Adrenal gland (tissue), 9 donors: ENCODE measurements at regions not wholly inside any gene's neighbourhood (a gene's known extent, or its start where the extent isn't known, plus 50 kb on each side); places are given as distances from the start of the nearest gene placed in this dataset.
"Not testable (repeated sequence)": the region's sequence is repeated elsewhere in the genome, so short reads cannot be mapped to it uniquely, and the experiment has no call there.

Source experiments
- DNase-seq, 7 donors: peaks; one replicate each; pipeline ENCODE4 v3.0.0-alpha.2; 2019 to 2020
- H3K27ac ChIP-seq, 5 donors: fragments of 200-600 bp; sonication (generic) in 4 of 5; 1 replicate in 3 of 5; 2 replicates in 2 of 5; pipeline versions ENCODE4 v1.5.1 to v1.8.0; 2016 to 2020; ENCODE audit warnings: mild to moderate bottlenecking in 1 of 5
- H3K27me3 ChIP-seq: fragments of 200-600 bp; 2 replicates; pipeline ENCODE4 v1.8.0; 2021
- H3K36me3 ChIP-seq, 2 donors: fragments of 200-600 bp; replicated peaks in 1 of 2; 1 replicate in 1 of 2; 2 replicates in 1 of 2; pipeline versions ENCODE4 v1.5.1 to v1.8.0; 2018 to 2022
- H3K4me1 ChIP-seq, 2 donors: fragments of 200-600 bp; replicated peaks in 1 of 2; 1 replicate in 1 of 2; 2 replicates in 1 of 2; pipeline versions ENCODE4 v1.5.1 to v1.8.0; 2018 to 2021
- H3K4me3 ChIP-seq, 4 donors: fragments of 200-600 bp; sonication (generic) in 3 of 4; one replicate each; pipeline ENCODE4 v1.5.1; 2016 to 2018
- H3K9me3 ChIP-seq, 3 donors: fragments of 200-600 bp; sonication (generic) in 1 of 3; replicated peaks in 1 of 3; 1 replicate in 2 of 3; 2 replicates in 1 of 3; pipeline versions ENCODE4 v1.5.1 to v1.8.0; 2016 to 2021
- POLR2A ChIP-seq, 2 donors: fragments of 450-650 bp; IDR thresholded peaks; one replicate each; pipeline ENCODE4 v1.6.1; 2017; ENCODE audit warnings: antibody characterized with exemption in 2 of 2, mild to moderate bottlenecking in 2 of 2, moderate library complexity in 1 of 2
- WGBS, 4 donors: extraction: QIAGEN DNeasy Blood & Tissue Kit in 2 of 4; methylation state at CpG; one replicate each; pipeline versions ENCODE4 v1.1.5 to v1.1.7; 2013 to 2017; 5-methylcytosine and 5-hydroxymethylcytosine counted together
- intact Hi-C, 2 donors: fragments of 100-400 bp; cut with DNase I; formaldehyde crosslinking; loops; one replicate each; pipeline versions ENCODE4 v1.14.1 to v1.15.0; 2022 to 2023
- TF ChIP-seq, protein P1 (sequence below), 6 experiments: fragments of 450-650 bp in 4 of 6; fragments of 200-600 bp in 2 of 6; sonication (generic) in 1 of 6; IDR thresholded peaks; 1 replicate in 5 of 6; 2 replicates in 1 of 6; pipeline versions ENCODE4 v1.5.1 to v1.8.0; 2016 to 2021; ENCODE audit warnings: antibody characterized with exemption in 6 of 6, mild to moderate bottlenecking in 2 of 6, moderate library complexity in 1 of 6
- donor health status: healthy with polysubstance abuse.
- donor health status: Bipolar disorder and iron deficiency.
- donor health status: DM: yes; HTN: yes; CAD: no.
- donor health status: DM: no; HTN: no; CAD: no.
- donor health status: DM: no; HTN: no; CAD: no.

DNA sequence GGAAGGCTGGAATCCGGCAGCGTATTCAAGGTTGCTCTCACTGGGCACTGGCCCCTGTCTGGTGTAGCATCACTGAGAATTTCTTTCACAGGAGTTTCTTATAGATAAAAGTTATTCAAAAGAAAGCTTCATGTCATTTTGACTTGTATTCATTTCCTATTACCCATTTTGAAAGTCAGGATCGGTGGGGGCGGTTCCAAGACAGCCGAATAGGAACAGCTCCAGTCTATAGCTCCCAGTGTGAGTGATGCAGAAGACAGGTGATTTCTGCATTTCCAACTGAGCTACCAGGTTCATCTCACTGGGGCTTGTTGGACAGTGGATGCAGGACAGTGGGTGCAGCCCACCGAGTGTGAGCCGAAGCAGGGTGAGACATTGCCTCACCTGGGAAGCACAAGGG lies 51.5 kb upstream of the CDC42EP3 start:
- H3K9me3 ChIP-seq, H3K4me1 ChIP-seq, H3K27ac ChIP-seq, H3K36me3 ChIP-seq, intact Hi-C loops, H3K27me3 ChIP-seq, H3K4me3 ChIP-seq, DNase-seq: not testable (repeated sequence)
- 76 to 94% (median 89%) methylated on average over 7 of the region's 7 CpGs for WGBS, 4 donors

DNA sequence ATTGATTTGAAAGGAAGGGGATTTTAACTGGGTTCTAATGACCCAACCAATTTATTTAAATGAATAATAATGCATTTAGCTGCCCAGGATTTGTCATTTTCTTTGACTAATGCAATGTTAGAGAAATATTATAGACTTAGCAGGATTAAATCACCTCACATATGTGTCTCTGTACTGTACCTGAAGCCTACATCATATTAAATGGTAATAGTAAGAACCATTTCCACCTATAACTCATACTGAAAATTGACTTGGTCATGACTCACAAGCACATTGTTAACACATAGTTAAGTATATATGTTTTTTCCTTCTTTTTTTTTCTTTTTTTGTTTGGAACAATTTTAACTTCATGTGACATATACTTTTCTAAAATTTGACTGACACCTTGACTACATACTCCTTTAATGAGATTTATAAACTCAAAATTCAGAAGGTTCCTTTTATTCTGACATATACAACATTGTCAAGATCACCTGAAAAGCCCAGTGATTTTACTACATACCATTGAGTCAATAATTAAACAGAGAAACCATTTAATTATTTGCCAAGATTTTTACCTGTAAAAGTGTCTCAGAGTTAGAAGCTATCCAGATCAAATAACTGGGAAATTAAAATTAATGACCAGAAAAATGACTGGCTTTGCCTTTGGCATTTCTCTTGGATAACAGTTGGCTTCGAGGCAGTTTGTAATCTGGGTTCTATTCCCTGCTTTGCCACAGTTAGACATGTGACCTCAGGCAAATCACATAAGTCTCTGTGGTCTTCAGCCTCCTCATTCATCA lies 58.8 kb upstream of the CDC42EP3 start:
- no peak for TF ChIP-seq POLR2A (IDR thresholded peaks at IDR 0.05)
- TF ChIP-seq, protein P1, sequence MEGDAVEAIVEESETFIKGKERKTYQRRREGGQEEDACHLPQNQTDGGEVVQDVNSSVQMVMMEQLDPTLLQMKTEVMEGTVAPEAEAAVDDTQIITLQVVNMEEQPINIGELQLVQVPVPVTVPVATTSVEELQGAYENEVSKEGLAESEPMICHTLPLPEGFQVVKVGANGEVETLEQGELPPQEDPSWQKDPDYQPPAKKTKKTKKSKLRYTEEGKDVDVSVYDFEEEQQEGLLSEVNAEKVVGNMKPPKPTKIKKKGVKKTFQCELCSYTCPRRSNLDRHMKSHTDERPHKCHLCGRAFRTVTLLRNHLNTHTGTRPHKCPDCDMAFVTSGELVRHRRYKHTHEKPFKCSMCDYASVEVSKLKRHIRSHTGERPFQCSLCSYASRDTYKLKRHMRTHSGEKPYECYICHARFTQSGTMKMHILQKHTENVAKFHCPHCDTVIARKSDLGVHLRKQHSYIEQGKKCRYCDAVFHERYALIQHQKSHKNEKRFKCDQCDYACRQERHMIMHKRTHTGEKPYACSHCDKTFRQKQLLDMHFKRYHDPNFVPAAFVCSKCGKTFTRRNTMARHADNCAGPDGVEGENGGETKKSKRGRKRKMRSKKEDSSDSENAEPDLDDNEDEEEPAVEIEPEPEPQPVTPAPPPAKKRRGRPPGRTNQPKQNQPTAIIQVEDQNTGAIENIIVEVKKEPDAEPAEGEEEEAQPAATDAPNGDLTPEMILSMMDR (IDR thresholded peaks at IDR 0.05): no peak
- H3K4me1 ChIP-seq: no peaks in the 10 kb centered on the region
- 62 to 80% (median 75%) methylated on average over 1 of the region's 1 CpG for WGBS, 4 donors
- H3K36me3 ChIP-seq: no peaks in the 10 kb centered on the region
- H3K4me3 ChIP-seq: no peak overlapping the region
- intact Hi-C loops: no loop called here
- no peaks in the 10 kb centered on the region for H3K9me3 ChIP-seq
- no peaks in the 10 kb centered on the region for H3K27me3 ChIP-seq
- DNase-seq: no peak
- H3K27ac ChIP-seq: no peak overlapping the region

GRCh38 chr2:37732412-37732811 lies 61.0 kb upstream of the CDC42EP3 start:
- H3K27ac ChIP-seq, H3K4me1 ChIP-seq, H3K36me3 ChIP-seq, H3K9me3 ChIP-seq, intact Hi-C loops, H3K4me3 ChIP-seq, DNase-seq, H3K27me3 ChIP-seq: not testable (repeated sequence)

DNA sequence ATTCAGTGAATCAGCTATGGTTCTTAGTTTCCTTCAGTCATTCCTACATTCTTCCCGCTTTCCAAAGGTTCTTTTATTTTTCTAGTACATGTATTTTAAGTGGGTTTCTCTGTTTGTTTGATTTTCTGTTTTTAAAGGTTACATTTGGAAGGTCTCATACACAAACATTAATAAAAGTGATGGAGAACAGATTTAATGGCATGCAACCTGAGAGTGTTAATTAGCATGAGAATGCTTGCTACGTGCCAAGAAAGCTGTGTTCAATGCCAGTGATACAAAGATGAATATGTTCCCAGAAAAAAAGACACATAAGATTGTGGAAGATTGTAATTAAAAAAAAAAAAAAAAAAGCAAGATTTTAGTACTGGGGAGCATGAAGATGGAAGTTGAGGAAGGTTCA lies 61.8 kb upstream of the CDC42EP3 start:
- H3K27me3 ChIP-seq: no peaks in the 10 kb centered on the region
- no peaks in the 10 kb centered on the region for H3K36me3 ChIP-seq
- 68 to 94% (median 80%) methylated on average over 2 of the region's 2 CpGs for WGBS, 4 donors
- no peak overlapping the region for H3K27ac ChIP-seq
- no peak overlapping the region for H3K4me3 ChIP-seq
- TF ChIP-seq POLR2A (IDR thresholded peaks at IDR 0.05): no peak
- TF ChIP-seq, protein P1 (IDR thresholded peaks at IDR 0.05): no peak
- H3K9me3 ChIP-seq: no peaks in the 10 kb centered on the region
- intact Hi-C loops: no loop called here
- DNase-seq: no peak
- H3K4me1 ChIP-seq: no peaks in the 10 kb centered on the region

GRCh38 chr2:37733955-37734354 lies 62.5 kb upstream of the CDC42EP3 start:
- H3K9me3 ChIP-seq, H3K36me3 ChIP-seq, H3K27ac ChIP-seq, H3K4me3 ChIP-seq, H3K27me3 ChIP-seq, H3K4me1 ChIP-seq, DNase-seq, intact Hi-C loops: not testable (repeated sequence)

- DNase-seq, H3K4me1 ChIP-seq, H3K4me3 ChIP-seq, H3K36me3 ChIP-seq, intact Hi-C loops, H3K27ac ChIP-seq, H3K27me3 ChIP-seq, H3K9me3 ChIP-seq: not testable (repeated sequence)
- 74 to 83% (median 76%) methylated on average over 8 of the region's 8 CpGs for WGBS, 4 donors
Measured at GRCh38 chr2:37734891-37735523, 63.6 kb upstream of the CDC42EP3 start.

GRCh38 chr2:37735524-37735910 lies 64.1 kb upstream of the CDC42EP3 start:
- H3K27ac ChIP-seq, H3K27me3 ChIP-seq, H3K36me3 ChIP-seq, H3K9me3 ChIP-seq, intact Hi-C loops, H3K4me1 ChIP-seq, H3K4me3 ChIP-seq, DNase-seq: not testable (repeated sequence)
